Endothelial cell of umbilical vein (primary cell): ENCODE measurements at regions not wholly inside any gene's neighbourhood (a gene's known extent, or its start where the extent isn't known, plus 50 kb on each side); places are given as distances from the start of the nearest gene placed in this dataset.

Experiments
- BruUV-seq: library from RNA; stranded (reverse); fragments of 400-500 nt; replicated peaks from 2 replicates; lab custom pipeline; 2021; lab: Mats Ljungman, UMichigan
- CTCF ChIA-PET: fragments of 300-600, 350-600 bp; sonication (Branson Sonifier 250); formaldehyde crosslinking; loops from one replicate; lab custom pipeline; 2021; ENCODE audit warnings: antibody characterized with exemption, inconsistent platforms; lab: Charles Lee
- POLR2A ChIA-PET: fragments of 300-600, 350-600 bp; sonication (Branson Sonifier 250); formaldehyde crosslinking; loops from one replicate; lab custom pipeline; 2021; ENCODE audit warnings: antibody characterized with exemption, inconsistent platforms; lab: Charles Lee
- DNase-seq: peaks from one replicate; pipeline ENCODE4 v3.0.0-alpha.2; 2011; ENCODE audit warnings: low read depth, low spot score
- FAIRE-seq: peaks from 2 replicates; lab custom pipeline; 2011; peaks lifted over from hg19 to GRCh38; lab: Jason Lieb, UNC
- H2AFZ ChIP-seq: 2 replicates; pipeline ENCODE4 v1.6.0; 2012; ENCODE audit warnings: low read depth, low read length, control low read depth, inconsistent platforms
- H3K27ac ChIP-seq: 2 replicates; pipeline ENCODE4 v1.5.1; 2011; ENCODE audit warnings: low read depth, mild to moderate bottlenecking, control low read depth, low read length, moderate library complexity; ENCODE audit not compliant: insufficient read depth
- H3K27me3 ChIP-seq, 2 experiments: 2 replicates each; pipeline versions ENCODE4 v1.6.0 to v1.6.1; 2011; ENCODE audit warnings: low read length in 2 of 2, mixed read lengths in 1 of 2; ENCODE audit not compliant: control insufficient read depth in 2 of 2, insufficient read depth in 2 of 2
- H3K36me3 ChIP-seq, 2 experiments: 2 replicates in 1 of 2; 3 replicates in 1 of 2; pipeline ENCODE4 v1.5.1; 2011; ENCODE audit warnings: low read length in 2 of 2, mild to moderate bottlenecking in 1 of 2, moderate library complexity in 1 of 2; ENCODE audit not compliant: control insufficient read depth in 2 of 2, insufficient read depth in 2 of 2; ENCODE audit errors: extremely low read depth in 1 of 2
- H3K4me1 ChIP-seq: 3 replicates; pipeline ENCODE4 v1.5.1; 2011; ENCODE audit warnings: mild to moderate bottlenecking, low read length; ENCODE audit not compliant: control insufficient read depth, insufficient read depth; ENCODE audit errors: extremely low read depth
- H3K4me2 ChIP-seq: 2 replicates; pipeline ENCODE4 v1.6.1; 2011; ENCODE audit warnings: low read length, control low read depth, mixed read lengths; ENCODE audit not compliant: insufficient read depth
- H3K4me3 ChIP-seq, 3 experiments: fragments of 200-600 bp in 1 of 3; sonication (generic), shearing (Covaris generic) in 1 of 3; replicated peaks in 1 of 3; 2 replicates each; pipeline ENCODE4 v1.5.1; 2011 to 2016; ENCODE audit warnings: control low read depth in 3 of 3, low read length in 3 of 3, mild to moderate bottlenecking in 2 of 3, inconsistent platforms in 1 of 3, low read depth in 1 of 3, moderate library complexity in 1 of 3; ENCODE audit not compliant: insufficient read depth in 1 of 3
- H3K79me2 ChIP-seq: 2 replicates; pipeline ENCODE4 v1.6.0; 2012; ENCODE audit warnings: low read length, inconsistent platforms; ENCODE audit not compliant: control insufficient read depth, insufficient read depth
- H3K9ac ChIP-seq: replicated peaks from 2 replicates; pipeline ENCODE3; 2011; ENCODE audit warnings: low read length, control low read depth; ENCODE audit not compliant: insufficient read depth; ENCODE audit errors: extremely low read depth
- H3K9me1 ChIP-seq: replicated peaks from 3 replicates; pipeline ENCODE4 v1.6.0; 2011; ENCODE audit warnings: mild to moderate bottlenecking, low read length; ENCODE audit not compliant: control insufficient read depth, insufficient read depth; ENCODE audit errors: extremely low read depth
- H3K9me3 ChIP-seq: replicated peaks from 2 replicates; pipeline ENCODE4 v1.5.1; 2012; ENCODE audit warnings: low read length, inconsistent platforms; ENCODE audit not compliant: control insufficient read depth, insufficient read depth
- H4K20me1 ChIP-seq: replicated peaks from 2 replicates; pipeline ENCODE3; 2011; ENCODE audit warnings: mild to moderate bottlenecking, low read length; ENCODE audit not compliant: control insufficient read depth, insufficient read depth; ENCODE audit errors: extremely low read depth
- CTCF ChIP-seq, 2 donors: IDR thresholded peaks; 1 replicate in 1 of 2; 2 replicates in 1 of 2; pipeline ENCODE4 v1.5.1; 2011; ENCODE audit warnings: low read length in 2 of 2, mild to moderate bottlenecking in 2 of 2, moderate library complexity in 2 of 2, control low read depth in 1 of 2, inconsistent platforms in 1 of 2, low read depth in 1 of 2; ENCODE audit not compliant: insufficient read depth in 1 of 2; ENCODE audit errors: extremely low read depth in 1 of 2
- FOS ChIP-seq: IDR thresholded peaks from 2 replicates; pipeline ENCODE4 v1.6.1; 2011; ENCODE audit warnings: mild to moderate bottlenecking, low read length, moderate library complexity, borderline replicate concordance; ENCODE audit not compliant: insufficient read depth
- GATA2 ChIP-seq: IDR thresholded peaks from 2 replicates; pipeline ENCODE4 v1.7.0; 2011; ENCODE audit warnings: low read depth, mild to moderate bottlenecking, moderate library complexity, mixed read lengths, low read length; ENCODE audit not compliant: insufficient read length, insufficient read depth
- JUN ChIP-seq: IDR thresholded peaks from 2 replicates; pipeline ENCODE4 v1.6.1; 2011; ENCODE audit warnings: borderline replicate concordance, low read depth; ENCODE audit not compliant: insufficient read length, insufficient read depth
- POLR2A ChIP-seq: IDR thresholded peaks from 2 replicates; pipeline ENCODE4 v1.6.1; 2012; ENCODE audit warnings: low read depth, mild to moderate bottlenecking, control low read depth, low read length
- POLR2AphosphoS5 ChIP-seq: IDR thresholded peaks from 2 replicates; pipeline ENCODE4 v1.6.1; 2012; ENCODE audit warnings: low read depth, mild to moderate bottlenecking, control low read depth, low read length, moderate library complexity; ENCODE audit not compliant: insufficient read depth
- dilution Hi-C: fragments of 300-500 bp; cut with MboI; formaldehyde crosslinking; loops from one replicate; pipeline ENCODE4 v1.15.0; 2019; ENCODE audit warnings: low sequenced_read_pairs; ENCODE audit not compliant: extremely low pct_ligation_motif_present
- intact Hi-C: fragments of 100-400 bp; cut with micrococcal nuclease; formaldehyde crosslinking; loops from one replicate; pipeline ENCODE4 v1.10.0; 2022

GRCh38 chr7:108824840-108825580 is 255.3 kb downstream of the DNAJB9 start:
- Histone ChIP-seq H4K20me1 (no peaks in the 10 kb centered on the region), H3K36me3 (no peaks in the 10 kb centered on the region), H3K4me3 (no peak overlapping the region), H3K9ac (no peak overlapping the region), H3K9me3 (no peaks in the 10 kb centered on the region), H3K27ac (no peak overlapping the region), H3K4me2 (no peak overlapping the region), H3K79me2 (no peaks in the 10 kb centered on the region), H3K4me1 (no peaks in the 10 kb centered on the region), H3K9me1 (no peaks in the 10 kb centered on the region), H3K27me3 (no peaks in the 10 kb centered on the region), H2AFZ (peak overlapping the region; percentile 12)
- DNase-seq = peak; percentile 86
- FAIRE-seq = peak; percentile 85
- ChIA-PET CTCF (interaction anchor here (1.0 to 1.8 kb wide), 2 partner anchors 16 to 19 kb away, joined by 3 to 9 read pairs; no protein-coding TSS in a partner anchor), POLR2A (no interaction called here)
- intact Hi-C loops (no loop called here), dilution Hi-C loops (no loop called here)
- no TSS peak for BruUV-seq
- TF ChIP-seq JUN (peak; percentile 51), POLR2A (no peak), POLR2AphosphoS5 (no peak), GATA2 (peak; percentile 30), CTCF (IDR thresholded peaks at IDR 0.05; ENCODE audit: extremely low read depth in 1 of 2, insufficient read depth in 1 of 2, low read depth in 1 of 2, low read length in 2 of 2) (no peak), FOS (peak; percentile 78)
